Stomach (tissue), 4 donors: ENCODE measurements at regions not wholly inside any gene's neighbourhood (a gene's known extent, or its start where the extent isn't known, plus 50 kb on each side); places are given as distances from the start of the nearest gene placed in this dataset.

ENCODE experiments used
- CTCF ChIP-seq, 7 experiments: fragments of 450-650 bp in 4 of 7; fragments of 200-600 bp in 3 of 7; sonication (generic) in 3 of 7; IDR thresholded peaks; one replicate each; pipeline ENCODE4 v1.5.1; 2016 to 2019; ENCODE audit warnings: antibody characterized with exemption in 7 of 7, control low read depth in 2 of 7, mild to moderate bottlenecking in 1 of 7
- EP300 ChIP-seq: sonication (generic); formaldehyde crosslinking; IDR thresholded peaks from one replicate; pipeline ENCODE4 v1.6.1; 2017; ENCODE audit warnings: antibody characterized with exemption
- POLR2A ChIP-seq, 4 donors: fragments of 450-650 bp; IDR thresholded peaks; one replicate each; pipeline ENCODE4 v1.6.1; 2016; ENCODE audit warnings: antibody characterized with exemption in 4 of 4, control low read depth in 2 of 4, mild to moderate bottlenecking in 1 of 4, moderate library complexity in 1 of 4

DNA sequence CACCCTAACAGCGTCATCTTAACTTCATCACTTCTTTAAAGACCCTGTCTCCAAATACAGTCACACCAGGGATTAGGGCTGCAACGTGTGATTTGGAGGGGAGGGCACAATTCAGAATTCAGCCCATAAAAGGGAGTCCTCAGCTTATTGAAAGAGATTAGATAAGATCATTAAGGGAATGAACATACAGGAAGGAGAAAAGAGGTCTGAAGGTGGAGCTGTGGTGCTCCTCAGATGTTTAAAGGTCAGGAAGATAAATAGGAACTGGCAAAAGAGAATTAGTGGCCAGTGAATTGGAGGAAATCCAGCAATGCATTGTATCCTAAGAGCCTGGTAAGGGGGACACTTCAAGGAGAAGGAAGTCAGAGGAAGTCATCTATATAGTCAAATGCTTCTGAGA, 113.5 kb downstream of the PROX1 start:
- no peak for TF ChIP-seq CTCF (IDR thresholded peaks at IDR 0.05)
- TF ChIP-seq POLR2A (IDR thresholded peaks at IDR 0.05), result no peak
- TF ChIP-seq EP300, result no peak
